A549 (cell line): ENCODE measurements at regions not wholly inside any gene's neighbourhood (a gene's known extent, or its start where the extent isn't known, plus 50 kb on each side); places are given as distances from the start of the nearest gene placed in this dataset.

Source experiments
- ATAC-seq, 2 experiments: fragments of 200-7000 bp in 1 of 2; fragments of >200 bp in 1 of 2; cut with Nextera tagmentation in 1 of 2; cut with Tn5 transposase in 1 of 2; 3 replicates each; pipeline versions ENCODE4 v1.8.0 to v1.9.1; 2018 to 2020; ENCODE audit warnings: mild to moderate bottlenecking in 1 of 2, moderate library complexity in 1 of 2
- CTCF ChIA-PET: fragments of 300-600 bp; sonication (Branson Sonifier 250); formaldehyde crosslinking; extraction: SDS; loops from one replicate; lab custom pipeline; 2021; ENCODE audit warnings: antibody characterized with exemption, inconsistent platforms; lab: Yijun Ruan, JAX
- POLR2A ChIA-PET: fragments of 350-600 bp; formaldehyde crosslinking; extraction: SDS; loops from one replicate; lab custom pipeline; 2021; ENCODE audit warnings: antibody characterized with exemption, inconsistent platforms; lab: Yijun Ruan, JAX
- DNase-seq, 2 experiments: peaks; one replicate each; pipeline versions ENCODE4 v3.0.0 to v3.0.0-alpha.2; 2011 to 2016; ENCODE audit warnings: low read depth in 1 of 2, low spot score in 1 of 2
- FAIRE-seq: peaks from 2 replicates; lab custom pipeline; 2011; peaks lifted over from hg19 to GRCh38; lab: Jason Lieb, UNC
- H3K27ac ChIP-seq, 2 experiments: fragments of >200 bp; sonication (Bioruptor Twin); formaldehyde crosslinking; 3 replicates each; pipeline ENCODE4 v1.5.1; 2016 to 2017
- H3K4me1 ChIP-seq: fragments of >200 bp; sonication (Bioruptor Twin); formaldehyde crosslinking; 3 replicates; pipeline ENCODE4 v1.6.1; 2016
- H3K4me2 ChIP-seq: fragments of >200 bp; sonication (Bioruptor Twin); formaldehyde crosslinking; 3 replicates; pipeline ENCODE4 v1.6.1; 2016
- H3K4me3 ChIP-seq: fragments of >200 bp; sonication (Bioruptor Twin); formaldehyde crosslinking; 3 replicates; pipeline ENCODE4 v1.5.1; 2016
- H3K9me3 ChIP-seq: fragments of >200 bp; sonication (Bioruptor Twin); formaldehyde crosslinking; 3 replicates; pipeline ENCODE4 v1.6.1; 2016
- CHD4 ChIP-seq: fragments of 200-600 bp; sonication (generic); IDR thresholded peaks from 2 replicates; pipeline ENCODE4 v1.6.1; 2016; ENCODE audit warnings: antibody characterized with exemption, mild to moderate bottlenecking, borderline replicate concordance
- E2F6 ChIP-seq: IDR thresholded peaks from 2 replicates; pipeline ENCODE4 v1.6.1; 2012; ENCODE audit warnings: low read depth, borderline replicate concordance
- EHF ChIP-seq: fragments of 250-450 bp; sonication (Bioruptor Pico); IDR thresholded peaks from 2 replicates; pipeline ENCODE4 v1.5.0; 2020; ENCODE audit warnings: mild to moderate bottlenecking
- ELK1 ChIP-seq: fragments of 150-350 bp; IDR thresholded peaks from 2 replicates; pipeline ENCODE4 v1.6.1; 2014; ENCODE audit warnings: low read depth, mild to moderate bottlenecking, low read length
- HDAC2 ChIP-seq: fragments of 200-600 bp; sonication (generic); IDR thresholded peaks from 2 replicates; pipeline ENCODE4 v1.6.1; 2016
- HOXB5 ChIP-seq: fragments of 250-450 bp; sonication (Bioruptor Pico); IDR thresholded peaks from 2 replicates; pipeline ENCODE4 v1.5.0; 2020; ENCODE audit warnings: mild to moderate bottlenecking, moderate library complexity
- JUN ChIP-seq, 2 experiments: fragments of >200 bp; sonication (Bioruptor Twin); formaldehyde crosslinking; IDR thresholded peaks; 2 replicates in 1 of 2; 3 replicates in 1 of 2; pipeline ENCODE4 v1.6.1; 2016 to 2017
- JUNB ChIP-seq: fragments of >200 bp; sonication (Bioruptor Twin); formaldehyde crosslinking; IDR thresholded peaks from 2 replicates; pipeline ENCODE4 v1.6.1; 2016
- KDM1A ChIP-seq: fragments of 200-600 bp; sonication (generic); IDR thresholded peaks from 2 replicates; pipeline ENCODE4 v1.6.1; 2016; ENCODE audit warnings: low read depth, mild to moderate bottlenecking
- MAFK ChIP-seq: fragments of 450-650 bp; IDR thresholded peaks from 2 replicates; pipeline ENCODE4 v1.6.1; 2014; ENCODE audit not compliant: partially characterized antibody
- MAZ ChIP-seq: fragments of 150-350 bp; IDR thresholded peaks from 2 replicates; pipeline ENCODE4 v1.6.1; 2014; ENCODE audit warnings: antibody characterized with exemption, low read depth, low read length, borderline replicate concordance
- MYC ChIP-seq: IDR thresholded peaks from 2 replicates; pipeline ENCODE4 v1.6.1; 2012; ENCODE audit warnings: mild to moderate bottlenecking, inconsistent platforms, low read length, improper control_type of control experiment, borderline replicate concordance
- NFE2L2 ChIP-seq: fragments of 150-350 bp; conservative IDR thresholded peaks from 2 replicates; pipeline ENCODE4 v1.6.1; 2014; ENCODE audit warnings: low read length
- NPAS2 ChIP-seq: fragments of 250-450 bp; sonication (Bioruptor Pico); IDR thresholded peaks from 2 replicates; pipeline ENCODE4 v1.8.0; 2022; ENCODE audit warnings: mild to moderate bottlenecking, moderate library complexity, borderline replicate concordance
- PBX3 ChIP-seq: IDR thresholded peaks from 2 replicates; pipeline ENCODE4 v1.6.1; 2012
- PHF8 ChIP-seq: fragments of 200-600 bp; sonication (generic); IDR thresholded peaks from 2 replicates; pipeline ENCODE4 v1.6.1; 2016; ENCODE audit warnings: low read depth, mild to moderate bottlenecking, antibody characterized with exemption, moderate library complexity, borderline replicate concordance
- RAD21 ChIP-seq, 2 experiments: fragments of >200 bp in 1 of 2; sonication (Bioruptor Twin) in 1 of 2; formaldehyde crosslinking in 1 of 2; IDR thresholded peaks in 1 of 2; conservative IDR thresholded peaks in 1 of 2; 2 replicates in 1 of 2; 3 replicates in 1 of 2; pipeline ENCODE4 v1.6.1; 2012 to 2018; ENCODE audit warnings: inconsistent platforms in 1 of 2
- RNF2 ChIP-seq: fragments of 200-600 bp; sonication (generic); IDR thresholded peaks from 2 replicates; pipeline ENCODE4 v1.6.1; 2016; ENCODE audit warnings: low read depth, mild to moderate bottlenecking, antibody characterized with exemption, moderate library complexity, borderline replicate concordance
- SREBF2 ChIP-seq: fragments of 450-650 bp; IDR thresholded peaks from 2 replicates; pipeline ENCODE4 v1.6.1; 2014; ENCODE audit warnings: mild to moderate bottlenecking, moderate library complexity
- TFCP2L1 ChIP-seq: fragments of 250-450 bp; sonication (Bioruptor Pico); IDR thresholded peaks from 2 replicates; pipeline ENCODE4 v1.5.0; 2021; ENCODE audit warnings: mild to moderate bottlenecking
- ZC3H11A ChIP-seq: fragments of 450-650 bp; IDR thresholded peaks from 2 replicates; pipeline ENCODE4 v1.6.1; 2014; ENCODE audit warnings: antibody characterized with exemption, mild to moderate bottlenecking
- WGBS: methylation state at CpG from one replicate; pipeline ENCODE4 v1.1.6; 2017; ENCODE audit errors: missing lambda C conversion rate; 5-methylcytosine and 5-hydroxymethylcytosine counted together
- TF ChIP-seq, protein P1 (sequence below): fragments of 250-450 bp; sonication (Bioruptor Pico); IDR thresholded peaks from 2 replicates; pipeline ENCODE4 v1.5.0; 2021; ENCODE audit warnings: mild to moderate bottlenecking, moderate library complexity, borderline replicate concordance
- TF ChIP-seq, protein P2 (sequence below): fragments of 450-650 bp; IDR thresholded peaks from 2 replicates; pipeline ENCODE4 v1.6.1; 2014; ENCODE audit warnings: antibody characterized with exemption
- TF ChIP-seq, protein P3 (sequence below): fragments of >200 bp; sonication (Bioruptor Twin); formaldehyde crosslinking; IDR thresholded peaks from 3 replicates; pipeline ENCODE4 v1.5.1; 2016

- ATAC-seq (no peak), DNase-seq (no peak), FAIRE-seq (no peak)
- H3K9me3 ChIP-seq = no peaks in the 10 kb centered on the region
- ChIA-PET CTCF (interaction anchor here (0.6 to 4.0 kb wide), 4 partner anchors 10 to 104 kb away, joined by 3 to 28 read pairs (median 6); no protein-coding TSS in a partner anchor), POLR2A (interaction anchor here (1.3 kb wide), 1 partner anchor 18 kb away, joined by 4 read pairs; no protein-coding TSS in a partner anchor)
- no peak overlapping the region for H3K4me2 ChIP-seq
- TF ChIP-seq RAD21 (conservative IDR thresholded peaks at IDR 0.05 in 1 of 2, IDR thresholded peaks at IDR 0.05 in 1 of 2) (no peak), NPAS2 (CRISPR knock-in tag) (no peak)
- H3K27ac ChIP-seq = no peak overlapping the region
- peaks cover 31% of the 10 kb centered on the region for H3K4me1 ChIP-seq
- no peak overlapping the region for H3K4me3 ChIP-seq
- WGBS = 89% methylated on average over 4 of the region's 4 CpGs
Observed at GRCh38 chr3:159776779-159777178, 211.9 kb upstream of the IL12A start.

GRCh38 chr3:159779883-159780282, 208.8 kb upstream of the IL12A start:
- TF ChIP-seq ZC3H11A = no peak
- TF ChIP-seq MAFK = no peak
- TF ChIP-seq JUN (IDR thresholded peaks at IDR 0.05) = no peak
- no peak for TF ChIP-seq TFCP2L1
- TF ChIP-seq RNF2 = no peak
- TF ChIP-seq JUNB = no peak
- no peak for TF ChIP-seq NFE2L2
- TF ChIP-seq KDM1A = no peak
- TF ChIP-seq MAZ = no peak
- TF ChIP-seq HOXB5 (CRISPR knock-in tag) = no peak
- TF ChIP-seq, protein P1, sequence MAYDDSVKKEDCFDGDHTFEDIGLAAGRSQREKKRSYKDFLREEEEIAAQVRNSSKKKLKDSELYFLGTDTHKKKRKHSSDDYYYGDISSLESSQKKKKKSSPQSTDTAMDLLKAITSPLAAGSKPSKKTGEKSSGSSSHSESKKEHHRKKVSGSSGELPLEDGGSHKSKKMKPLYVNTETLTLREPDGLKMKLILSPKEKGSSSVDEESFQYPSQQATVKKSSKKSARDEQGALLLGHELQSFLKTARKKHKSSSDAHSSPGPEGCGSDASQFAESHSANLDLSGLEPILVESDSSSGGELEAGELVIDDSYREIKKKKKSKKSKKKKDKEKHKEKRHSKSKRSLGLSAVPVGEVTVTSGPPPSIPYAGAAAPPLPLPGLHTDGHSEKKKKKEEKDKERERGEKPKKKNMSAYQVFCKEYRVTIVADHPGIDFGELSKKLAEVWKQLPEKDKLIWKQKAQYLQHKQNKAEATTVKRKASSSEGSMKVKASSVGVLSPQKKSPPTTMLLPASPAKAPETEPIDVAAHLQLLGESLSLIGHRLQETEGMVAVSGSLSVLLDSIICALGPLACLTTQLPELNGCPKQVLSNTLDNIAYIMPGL = no peak
- no peak for TF ChIP-seq EHF (CRISPR knock-in tag)
- TF ChIP-seq CHD4 = no peak
- TF ChIP-seq ELK1 = no peak
- TF ChIP-seq E2F6 = no peak
- no peak for TF ChIP-seq RAD21 (conservative IDR thresholded peaks at IDR 0.05 in 1 of 2, IDR thresholded peaks at IDR 0.05 in 1 of 2)
- TF ChIP-seq, all 56 proteins: peak for 0
- H3K9me3 ChIP-seq = no peaks in the 10 kb centered on the region
- H3K4me2 ChIP-seq = no peak overlapping the region; the same call in 2 of the 3 replicates
- DNase-seq (no peak), ATAC-seq (no peak), FAIRE-seq (no peak)
- H3K4me3 ChIP-seq = no peak overlapping the region
- WGBS = 92% methylated on average over 6 of the region's 6 CpGs
- POLR2A ChIA-PET = no interaction called here
- H3K27ac ChIP-seq = 0 out of 6 replicates have a peak overlapping the region, but pooled peaks of 1 of the 2 experiments have one; percentile 15
- peaks cover 52% of the 10 kb centered on the region for H3K4me1 ChIP-seq
- CTCF ChIA-PET = interaction anchor here (0.7 to 7.5 kb wide), 5 partner anchors 13 to 720 kb away, joined by 3 to 79 read pairs (median 4); no protein-coding TSS in a partner anchor

GRCh38 chr3:159781867-159782266, 206.8 kb upstream of the IL12A start:
- no peak overlapping the region for H3K4me3 ChIP-seq
- 90% methylated on average over 2 of the region's 2 CpGs for WGBS
- POLR2A ChIA-PET = interaction anchor here (0.6 to 1.7 kb wide), 2 partner anchors 18 to 517 kb away, joined by 3 to 7 read pairs; no protein-coding TSS in a partner anchor
- no peaks in the 10 kb centered on the region for H3K9me3 ChIP-seq
- FAIRE-seq = no peak
- H3K4me2 ChIP-seq = peak overlapping the region; percentile 80; the same call in 2 of the 3 replicates
- H3K27ac ChIP-seq = 0 out of 6 replicates have a peak overlapping the region, but pooled peaks of 1 of the 2 experiments have one; percentile 13
- ATAC-seq = peak; percentile 22 to 25; a peak in 3 of 6 replicates
- CTCF ChIA-PET = interaction anchor here (0.9 to 7.5 kb wide), 11 partner anchors 10 to 516 kb away, joined by 3 to 79 read pairs (median 4); partner anchors contain the start of gene IL12A
- no peak for DNase-seq
- H3K4me1 ChIP-seq = peaks cover 61% of the 10 kb centered on the region
- no peak for TF ChIP-seq PHF8
- TF ChIP-seq, protein P2, sequence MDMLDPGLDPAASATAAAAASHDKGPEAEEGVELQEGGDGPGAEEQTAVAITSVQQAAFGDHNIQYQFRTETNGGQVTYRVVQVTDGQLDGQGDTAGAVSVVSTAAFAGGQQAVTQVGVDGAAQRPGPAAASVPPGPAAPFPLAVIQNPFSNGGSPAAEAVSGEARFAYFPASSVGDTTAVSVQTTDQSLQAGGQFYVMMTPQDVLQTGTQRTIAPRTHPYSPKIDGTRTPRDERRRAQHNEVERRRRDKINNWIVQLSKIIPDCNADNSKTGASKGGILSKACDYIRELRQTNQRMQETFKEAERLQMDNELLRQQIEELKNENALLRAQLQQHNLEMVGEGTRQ = no peak
- TF ChIP-seq RNF2 = no peak
- no peak for TF ChIP-seq SREBF2
- no peak for TF ChIP-seq MYC
- no peak for TF ChIP-seq EHF (CRISPR knock-in tag)
- no peak for TF ChIP-seq HDAC2
- TF ChIP-seq PBX3 = no peak
- no peak for TF ChIP-seq JUNB
- TF ChIP-seq RAD21 (conservative IDR thresholded peaks at IDR 0.05 in 1 of 2, IDR thresholded peaks at IDR 0.05 in 1 of 2) = peak in 1 of 2 experiments; percentile 12; a peak in 1 of 5 replicates
- TF ChIP-seq, protein P3, sequence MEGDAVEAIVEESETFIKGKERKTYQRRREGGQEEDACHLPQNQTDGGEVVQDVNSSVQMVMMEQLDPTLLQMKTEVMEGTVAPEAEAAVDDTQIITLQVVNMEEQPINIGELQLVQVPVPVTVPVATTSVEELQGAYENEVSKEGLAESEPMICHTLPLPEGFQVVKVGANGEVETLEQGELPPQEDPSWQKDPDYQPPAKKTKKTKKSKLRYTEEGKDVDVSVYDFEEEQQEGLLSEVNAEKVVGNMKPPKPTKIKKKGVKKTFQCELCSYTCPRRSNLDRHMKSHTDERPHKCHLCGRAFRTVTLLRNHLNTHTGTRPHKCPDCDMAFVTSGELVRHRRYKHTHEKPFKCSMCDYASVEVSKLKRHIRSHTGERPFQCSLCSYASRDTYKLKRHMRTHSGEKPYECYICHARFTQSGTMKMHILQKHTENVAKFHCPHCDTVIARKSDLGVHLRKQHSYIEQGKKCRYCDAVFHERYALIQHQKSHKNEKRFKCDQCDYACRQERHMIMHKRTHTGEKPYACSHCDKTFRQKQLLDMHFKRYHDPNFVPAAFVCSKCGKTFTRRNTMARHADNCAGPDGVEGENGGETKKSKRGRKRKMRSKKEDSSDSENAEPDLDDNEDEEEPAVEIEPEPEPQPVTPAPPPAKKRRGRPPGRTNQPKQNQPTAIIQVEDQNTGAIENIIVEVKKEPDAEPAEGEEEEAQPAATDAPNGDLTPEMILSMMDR = peak; percentile 17; the same call in 2 of the 3 replicates
